ENCODE measurements at regions not wholly inside any gene's neighbourhood (a gene's known extent, or its start where the extent isn't known, plus 50 kb on each side); places are given as distances from the start of the nearest gene placed in this dataset.

DNA sequence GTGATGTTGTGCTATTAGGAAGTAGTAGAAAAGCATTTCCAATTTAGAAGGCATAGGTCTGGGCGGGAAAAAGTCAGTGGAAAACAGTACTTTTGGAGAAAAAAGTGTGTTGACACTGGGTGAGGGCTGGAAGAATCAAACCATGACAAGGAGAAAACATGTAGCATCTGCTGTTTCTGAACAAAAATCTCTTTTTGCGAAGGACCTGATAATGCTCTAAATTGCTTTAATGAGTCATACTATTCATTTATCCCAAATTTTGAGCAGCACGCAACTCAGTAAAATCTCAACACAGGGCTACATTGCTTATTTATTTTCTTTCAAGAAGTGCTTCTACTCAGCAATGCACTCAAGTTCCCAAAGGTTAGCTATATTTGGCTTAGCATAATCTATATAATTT is 292.7 kb downstream of the DIPK2A start:
- Mint-ChIP-seq H3K36me3 (no peaks in the 10 kb centered on the region), H3K9me3 (no peaks in the 10 kb centered on the region), H3K27me3 (peaks cover 14% of the 10 kb centered on the region), H3K4me3 (no peak overlapping the region), H3K4me1 (no peaks in the 10 kb centered on the region), H3K27ac (no peak overlapping the region)
- DNase-seq = no peak

DNA sequence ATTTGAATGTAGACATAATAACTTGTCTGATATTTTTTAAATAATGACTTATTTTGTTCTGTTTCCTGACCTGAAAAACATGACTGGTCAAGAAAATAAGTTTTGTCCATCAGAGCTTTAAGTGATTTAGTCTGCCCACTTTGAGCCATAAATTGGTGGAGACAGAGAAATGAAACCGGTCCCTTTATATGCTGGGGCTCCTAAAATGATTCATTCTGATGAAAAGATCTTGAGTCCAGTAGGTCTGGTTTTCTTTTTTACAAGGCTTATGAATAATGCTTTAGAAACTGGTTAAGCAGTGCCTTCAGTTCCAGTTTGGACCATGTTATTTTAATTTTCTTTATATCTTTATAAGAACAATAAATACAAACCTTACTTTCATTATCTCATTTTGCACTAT is 293.2 kb downstream of the DIPK2A start:
- H3K9me3 Mint-ChIP-seq = no peaks in the 10 kb centered on the region

DNA sequence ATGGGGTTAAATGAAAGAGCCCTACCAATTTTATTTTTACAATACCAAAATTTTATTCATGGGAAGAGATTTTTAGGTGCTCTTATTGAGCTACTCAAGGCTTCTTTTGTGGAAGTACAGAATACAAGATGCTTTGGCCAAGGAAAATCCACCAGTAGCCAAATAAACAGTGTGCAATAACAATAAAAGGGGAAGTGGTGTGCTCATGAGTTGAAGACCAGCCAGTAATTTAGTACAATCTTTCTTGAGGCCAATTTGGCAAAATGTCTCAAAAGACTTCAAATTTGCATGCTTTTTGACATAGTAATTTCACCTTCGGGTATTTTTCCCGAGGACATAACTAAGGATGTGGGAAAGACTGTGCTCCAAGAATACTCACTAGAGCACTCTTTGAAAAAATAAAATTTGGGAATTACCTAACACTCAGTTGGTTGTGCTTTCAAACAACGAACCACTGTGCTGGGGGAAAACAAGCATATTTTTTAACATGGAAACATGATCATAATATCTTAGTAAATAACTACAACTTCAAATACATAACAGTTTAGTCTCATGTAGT is 294.0 kb downstream of the DIPK2A start:
- no peaks in the 10 kb centered on the region for H3K9me3 Mint-ChIP-seq
- no peak for DNase-seq
- H3K4me3 Mint-ChIP-seq = no peak overlapping the region
- H3K4me1 Mint-ChIP-seq = no peaks in the 10 kb centered on the region
- peaks cover 8% of the 10 kb centered on the region for H3K27me3 Mint-ChIP-seq
- no peaks in the 10 kb centered on the region for H3K36me3 Mint-ChIP-seq
- no peak overlapping the region for H3K27ac Mint-ChIP-seq

More for the DNA sequence above, 293.2 kb downstream of the DIPK2A start:
- no peaks in the 10 kb centered on the region for H3K4me1 Mint-ChIP-seq
- H3K27me3 Mint-ChIP-seq = peaks cover 14% of the 10 kb centered on the region
- H3K36me3 Mint-ChIP-seq = no peaks in the 10 kb centered on the region
- no peak for DNase-seq
- no peak overlapping the region for H3K27ac Mint-ChIP-seq
- H3K4me3 Mint-ChIP-seq = no peak overlapping the region

DNA sequence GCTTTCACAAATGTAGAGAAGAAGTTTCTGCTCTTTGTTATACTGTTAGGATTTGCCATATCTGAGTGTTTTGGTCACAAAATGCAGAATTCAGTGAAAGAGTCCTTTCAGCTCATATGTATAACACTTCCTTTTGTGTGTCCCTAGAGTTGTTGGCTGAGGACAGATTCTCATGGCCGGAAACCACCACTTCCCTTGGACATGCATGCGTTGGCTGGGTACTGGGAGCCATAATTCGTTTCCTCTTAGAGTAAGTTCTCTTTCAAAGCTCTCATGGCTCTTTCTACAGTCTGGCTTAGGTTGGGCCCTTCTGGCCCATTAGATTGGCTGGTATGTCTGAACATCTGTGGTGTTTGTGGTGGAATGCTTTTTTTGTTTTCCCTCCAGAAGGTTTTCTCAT is 298.5 kb downstream of the DIPK2A start:
- Mint-ChIP-seq H3K27me3 (peaks cover 8% of the 10 kb centered on the region), H3K4me3 (no peak overlapping the region), H3K4me1 (peaks cover 2% of the 10 kb centered on the region), H3K36me3 (no peaks in the 10 kb centered on the region), H3K27ac (no peak overlapping the region), H3K9me3 (no peaks in the 10 kb centered on the region)
- no peak for DNase-seq

DNA sequence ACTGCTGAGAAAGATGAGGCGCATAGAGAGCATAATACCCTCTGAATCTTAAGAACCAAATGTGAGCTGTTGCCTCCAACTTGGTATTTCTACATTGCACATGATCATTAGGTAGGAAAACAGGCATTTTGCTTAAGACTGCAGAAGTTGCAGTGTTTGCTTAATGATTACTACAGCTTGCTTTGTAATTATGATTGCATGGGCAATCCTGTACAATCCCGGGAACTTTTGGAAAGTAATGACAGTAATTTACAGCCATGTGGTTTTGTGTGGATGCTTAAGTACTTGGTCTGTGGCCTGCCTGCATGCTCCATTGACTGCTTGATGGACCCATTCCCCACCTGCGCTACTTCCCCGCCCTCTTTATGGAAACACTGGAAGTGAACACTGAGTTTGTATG is 301.1 kb downstream of the DIPK2A start:
- Mint-ChIP-seq H3K4me3 (no peak overlapping the region), H3K27ac (no peak overlapping the region), H3K9me3 (no peaks in the 10 kb centered on the region), H3K27me3 (peaks cover 5% of the 10 kb centered on the region), H3K36me3 (no peaks in the 10 kb centered on the region), H3K4me1 (peaks cover 3% of the 10 kb centered on the region)
- no peak for DNase-seq

DNA sequence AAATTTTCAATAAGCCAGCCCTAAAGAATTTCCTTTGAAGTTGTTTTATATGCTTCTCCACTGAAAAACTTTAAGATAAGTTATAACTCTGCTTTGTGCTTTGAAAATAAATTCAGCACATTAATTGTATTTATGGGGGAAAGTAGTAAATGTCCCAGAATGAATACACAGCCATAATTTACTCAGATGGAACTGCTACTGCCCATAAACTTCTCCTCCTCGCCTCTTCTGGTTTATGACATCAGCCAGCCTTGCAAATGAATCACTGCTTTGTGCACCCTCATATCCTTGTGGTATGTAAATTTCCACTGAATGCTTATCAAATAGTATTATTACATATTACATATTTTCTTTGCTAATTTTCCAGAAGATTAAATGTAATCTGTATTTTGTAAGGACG is 302.0 kb downstream of the DIPK2A start:
- H3K4me1 Mint-ChIP-seq = peaks cover 3% of the 10 kb centered on the region
- H3K4me3 Mint-ChIP-seq = no peak overlapping the region
- no peaks in the 10 kb centered on the region for H3K36me3 Mint-ChIP-seq
- DNase-seq = no peak
- no peaks in the 10 kb centered on the region for H3K9me3 Mint-ChIP-seq
- no peak overlapping the region for H3K27ac Mint-ChIP-seq
- peaks cover 5% of the 10 kb centered on the region for H3K27me3 Mint-ChIP-seq

DNA sequence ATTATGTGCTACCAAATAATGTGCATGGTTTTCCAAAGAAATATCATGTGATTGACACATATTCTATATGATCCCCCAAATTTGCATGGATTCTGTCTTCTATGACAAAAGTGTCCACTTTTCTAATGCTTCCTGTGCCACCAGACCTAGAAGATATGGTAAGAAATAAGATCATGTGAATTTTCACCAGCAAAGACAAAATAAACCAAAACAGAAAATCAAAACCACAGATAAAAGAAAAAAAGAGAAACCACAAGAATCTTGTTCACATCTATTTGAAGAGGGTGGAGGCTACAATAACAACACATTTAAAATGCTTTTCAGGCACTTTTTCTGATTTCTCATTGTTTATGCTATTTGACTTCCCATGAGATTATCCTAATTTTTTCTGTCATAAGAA is 303.4 kb downstream of the DIPK2A start:
- Mint-ChIP-seq H3K27ac (no peak overlapping the region), H3K4me1 (peaks cover 3% of the 10 kb centered on the region), H3K9me3 (no peaks in the 10 kb centered on the region), H3K4me3 (no peak overlapping the region), H3K27me3 (peaks cover 5% of the 10 kb centered on the region), H3K36me3 (no peaks in the 10 kb centered on the region)
- no peak for DNase-seq

DNA sequence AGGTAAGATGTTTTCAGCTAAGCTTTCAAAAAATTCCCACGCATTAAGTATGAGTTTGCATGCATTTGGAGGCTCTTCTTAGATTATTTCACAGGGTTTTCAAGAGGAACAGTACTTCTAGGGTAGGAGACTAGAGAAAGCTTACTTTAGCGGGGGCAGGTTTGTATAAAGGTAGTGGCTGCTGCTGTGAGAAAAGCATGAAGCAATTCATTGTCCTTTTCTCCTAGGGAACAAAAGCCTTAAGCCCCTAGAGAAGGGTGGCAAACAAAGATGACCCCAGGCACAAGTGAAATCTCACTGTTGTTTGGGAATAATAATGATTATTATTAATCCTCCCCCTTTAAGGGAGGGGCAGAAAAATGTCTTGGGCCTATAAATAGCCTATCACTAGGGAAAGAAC is 310.7 kb downstream of the DIPK2A start:
- DNase-seq = no peak
- no peaks in the 10 kb centered on the region for H3K9me3 Mint-ChIP-seq
- no peaks in the 10 kb centered on the region for H3K4me1 Mint-ChIP-seq
- no peak overlapping the region for H3K4me3 Mint-ChIP-seq
- no peak overlapping the region for H3K27ac Mint-ChIP-seq
- no peaks in the 10 kb centered on the region for H3K36me3 Mint-ChIP-seq
- peaks cover 5% of the 10 kb centered on the region for H3K27me3 Mint-ChIP-seq

DNA sequence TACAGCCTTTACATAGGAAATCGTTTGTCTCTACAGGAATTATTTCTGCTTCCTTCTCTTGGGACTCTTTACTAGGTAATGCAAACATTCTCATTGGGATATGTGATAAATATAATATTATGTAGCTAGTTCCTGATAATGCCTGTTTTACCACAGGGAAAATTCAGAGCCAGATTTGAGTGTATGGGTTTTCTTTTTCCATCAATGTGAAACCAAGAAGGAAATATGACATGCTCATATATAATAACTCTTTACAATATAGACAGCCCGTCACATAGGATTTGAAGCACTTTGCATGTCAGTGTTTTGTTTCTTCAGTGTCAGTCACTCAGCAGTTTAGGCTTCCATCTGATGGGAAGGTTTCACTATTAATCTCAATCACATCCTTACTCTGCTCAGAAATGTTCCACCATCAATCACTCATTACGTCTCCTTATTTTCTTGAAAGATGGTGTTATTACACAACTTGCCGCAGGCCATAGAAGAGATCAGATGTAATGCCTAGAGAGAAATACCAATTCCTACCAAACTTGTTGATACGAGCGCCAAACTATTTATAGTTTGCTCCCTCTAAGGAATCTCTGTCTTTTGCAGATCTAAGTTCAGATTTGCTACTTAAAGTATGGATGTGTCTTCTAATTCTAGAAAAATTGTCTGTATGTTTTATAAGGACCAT is 314.8 kb downstream of the DIPK2A start:
- Mint-ChIP-seq H3K36me3 (no peaks in the 10 kb centered on the region), H3K9me3 (peaks cover 2% of the 10 kb centered on the region), H3K4me3 (no peak overlapping the region), H3K27me3 (peaks cover 8% of the 10 kb centered on the region), H3K4me1 (no peaks in the 10 kb centered on the region), H3K27ac (no peak overlapping the region)
- no peak for DNase-seq

DNA sequence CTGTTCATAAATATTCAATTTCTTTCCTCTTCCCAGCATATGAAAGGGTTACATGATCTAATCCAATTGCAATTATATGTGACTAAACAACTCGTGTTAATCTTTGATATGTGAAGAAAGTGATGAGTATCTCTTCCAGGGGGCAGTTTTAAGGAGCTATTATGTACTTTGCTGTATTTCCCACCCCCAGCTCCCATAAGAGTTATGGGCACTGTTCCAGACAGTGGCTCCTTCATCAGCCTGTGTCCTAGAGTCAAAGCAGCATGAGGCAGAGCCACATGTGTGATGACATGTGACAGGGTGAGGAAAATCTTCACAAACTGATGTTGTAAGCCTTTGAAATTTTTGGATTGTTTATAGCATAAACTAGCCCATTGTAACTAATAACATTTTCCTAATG is 315.4 kb downstream of the DIPK2A start:
- Mint-ChIP-seq H3K9me3 (peaks cover 6% of the 10 kb centered on the region), H3K4me1 (no peaks in the 10 kb centered on the region), H3K4me3 (no peak overlapping the region), H3K36me3 (no peaks in the 10 kb centered on the region), H3K27ac (no peak overlapping the region), H3K27me3 (peaks cover 12% of the 10 kb centered on the region)
- DNase-seq = no peak

DNA sequence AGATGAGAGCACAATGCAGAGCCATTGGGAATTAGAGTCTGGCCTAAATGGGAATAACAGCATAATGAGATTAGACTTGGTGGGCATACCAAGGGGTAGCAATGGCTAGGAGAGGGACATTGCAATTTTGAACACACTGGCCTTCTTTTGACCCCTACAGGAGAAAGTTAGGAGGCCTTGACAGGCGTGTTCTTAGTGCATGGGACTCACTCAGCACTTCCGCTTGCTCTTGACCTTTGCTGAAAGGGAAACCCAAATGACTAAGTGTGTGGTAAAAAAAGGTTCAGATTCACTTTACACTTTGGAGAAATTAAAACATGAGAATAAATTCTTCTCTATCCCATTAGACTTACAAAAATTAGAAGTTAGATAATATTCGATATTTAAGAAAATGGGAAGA is 317.4 kb downstream of the DIPK2A start:
- H3K4me1 Mint-ChIP-seq = no peaks in the 10 kb centered on the region
- H3K36me3 Mint-ChIP-seq = no peaks in the 10 kb centered on the region
- no peak overlapping the region for H3K27ac Mint-ChIP-seq
- no peak for DNase-seq
- H3K27me3 Mint-ChIP-seq = peaks cover 12% of the 10 kb centered on the region
- H3K4me3 Mint-ChIP-seq = no peak overlapping the region
- H3K9me3 Mint-ChIP-seq = peaks cover 10% of the 10 kb centered on the region

DNA sequence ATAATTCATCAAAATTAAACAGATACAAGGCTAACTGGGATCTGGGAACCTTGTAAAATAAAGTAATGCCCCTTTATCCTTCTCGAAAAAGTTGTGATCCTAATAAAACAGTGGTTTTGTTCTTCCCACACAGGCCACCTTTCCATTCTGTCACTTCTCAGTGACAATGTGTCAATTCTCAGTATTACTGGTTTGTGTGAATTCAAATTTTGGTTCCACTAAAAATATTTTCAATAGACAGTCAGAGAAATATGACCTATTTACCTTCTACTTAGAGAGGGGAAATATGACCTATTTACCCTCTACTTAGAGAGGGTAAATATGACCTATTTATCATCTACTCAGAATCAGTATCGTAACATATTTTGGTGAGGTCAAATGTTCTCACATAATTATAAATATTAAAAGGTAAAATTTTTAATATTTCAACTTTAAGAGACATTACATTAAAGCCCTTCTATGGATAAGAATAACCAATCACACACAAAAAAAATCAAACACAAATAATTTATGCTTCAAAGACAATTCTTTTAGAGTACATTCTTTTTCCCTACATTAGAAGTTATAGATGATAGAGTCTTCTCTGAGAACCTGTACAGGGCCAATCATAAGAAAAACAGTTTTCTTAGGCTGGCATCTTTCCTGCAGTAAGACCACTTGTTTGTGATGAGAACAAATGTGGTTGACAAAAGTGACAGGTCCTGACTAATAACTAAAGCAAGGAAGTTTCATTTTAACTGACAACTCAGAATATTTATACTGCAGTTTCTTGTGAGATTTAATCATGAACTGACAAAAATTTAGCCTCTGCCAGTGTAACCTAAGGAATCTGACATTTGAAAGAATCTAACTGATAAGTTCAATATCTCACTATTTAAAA is 323.3 kb downstream of the DIPK2A start:
- H3K27ac Mint-ChIP-seq = no peak overlapping the region
- peaks cover 22% of the 10 kb centered on the region for H3K27me3 Mint-ChIP-seq
- H3K4me1 Mint-ChIP-seq = peaks cover 18% of the 10 kb centered on the region
- H3K36me3 Mint-ChIP-seq = no peaks in the 10 kb centered on the region
- no peak overlapping the region for H3K4me3 Mint-ChIP-seq
- no peak for DNase-seq
- peaks cover 10% of the 10 kb centered on the region for H3K9me3 Mint-ChIP-seq

DNA sequence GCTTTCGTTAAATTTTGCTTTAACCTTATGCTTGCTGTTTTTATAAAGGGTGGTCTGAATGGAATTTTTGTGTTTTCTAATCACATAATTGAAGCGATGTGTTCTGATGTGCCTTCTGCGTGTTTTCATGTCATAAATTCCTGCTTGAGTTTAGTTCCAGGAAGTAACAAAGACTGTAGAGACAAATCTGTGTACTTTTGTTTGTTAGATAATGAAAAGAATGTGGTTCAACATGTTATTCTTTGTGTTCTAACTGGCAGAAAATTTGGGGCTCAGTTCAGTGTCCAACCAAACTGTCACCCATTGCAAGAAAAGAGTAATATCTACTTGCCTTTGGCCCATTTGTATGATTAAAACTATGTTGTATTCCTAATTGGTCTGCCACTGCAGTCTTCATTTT is 324.0 kb downstream of the DIPK2A start:
- H3K4me3 Mint-ChIP-seq = no peak overlapping the region
- H3K4me1 Mint-ChIP-seq = peaks cover 18% of the 10 kb centered on the region
- DNase-seq = no peak
- H3K27me3 Mint-ChIP-seq = peaks cover 26% of the 10 kb centered on the region
- H3K27ac Mint-ChIP-seq = no peak overlapping the region
- no peaks in the 10 kb centered on the region for H3K36me3 Mint-ChIP-seq
- H3K9me3 Mint-ChIP-seq = peaks cover 11% of the 10 kb centered on the region

DNA sequence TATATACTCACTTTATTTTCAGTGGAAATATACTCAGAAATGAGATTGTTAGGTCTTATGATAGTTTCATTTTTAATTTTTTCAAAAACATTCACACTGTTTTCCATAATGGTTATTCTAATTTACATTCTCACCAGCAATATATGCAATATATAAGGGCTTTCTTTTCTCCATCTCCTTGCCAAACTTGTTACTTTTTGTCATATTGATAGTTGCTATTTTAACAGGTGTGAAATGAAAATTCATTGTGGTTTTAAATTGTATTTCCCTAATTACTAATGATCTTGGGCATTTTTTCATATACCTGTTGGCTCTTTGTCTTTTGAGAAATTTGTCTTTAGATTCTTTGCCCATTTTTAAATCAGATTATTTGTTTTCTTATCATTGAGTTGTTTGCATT is 325.2 kb downstream of the DIPK2A start:
- DNase-seq = no peak
- peaks cover 28% of the 10 kb centered on the region for H3K27me3 Mint-ChIP-seq
- no peaks in the 10 kb centered on the region for H3K36me3 Mint-ChIP-seq
- H3K27ac Mint-ChIP-seq = no peak overlapping the region
- peaks cover 6% of the 10 kb centered on the region for H3K9me3 Mint-ChIP-seq
- H3K4me3 Mint-ChIP-seq = no peak overlapping the region
- peaks cover 18% of the 10 kb centered on the region for H3K4me1 Mint-ChIP-seq

DNA sequence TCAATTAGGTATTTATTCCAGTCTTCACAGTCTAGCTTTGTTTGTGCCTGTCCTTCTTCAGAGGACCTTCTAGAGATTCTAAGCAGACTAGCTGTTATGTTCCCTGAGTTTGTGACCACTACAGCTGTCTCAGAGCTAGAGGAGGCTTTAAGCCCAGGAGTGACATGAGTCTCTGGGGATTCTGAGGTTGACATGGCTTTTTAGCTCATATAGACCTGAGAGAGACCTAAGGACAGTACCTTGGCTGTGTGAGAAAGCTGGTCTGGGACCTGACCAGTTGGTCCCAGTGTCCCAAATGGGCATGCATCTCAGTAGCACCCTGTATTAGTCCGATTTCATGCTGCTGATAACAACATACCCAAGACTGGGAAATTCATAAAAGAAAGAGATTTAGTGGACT is 330.2 kb downstream of the DIPK2A start:
- no peak overlapping the region for H3K27ac Mint-ChIP-seq
- H3K4me3 Mint-ChIP-seq = no peak overlapping the region
- peaks cover 42% of the 10 kb centered on the region for H3K27me3 Mint-ChIP-seq
- H3K36me3 Mint-ChIP-seq = peaks cover 2% of the 10 kb centered on the region
- DNase-seq = no peak
- peaks cover 5% of the 10 kb centered on the region for H3K4me1 Mint-ChIP-seq
- peaks cover 5% of the 10 kb centered on the region for H3K9me3 Mint-ChIP-seq
